ENCODE measurements at regions not wholly inside any gene's neighbourhood (a gene's known extent, or its start where the extent isn't known, plus 50 kb on each side); places are given as distances from the start of the nearest gene placed in this dataset.

DNA sequence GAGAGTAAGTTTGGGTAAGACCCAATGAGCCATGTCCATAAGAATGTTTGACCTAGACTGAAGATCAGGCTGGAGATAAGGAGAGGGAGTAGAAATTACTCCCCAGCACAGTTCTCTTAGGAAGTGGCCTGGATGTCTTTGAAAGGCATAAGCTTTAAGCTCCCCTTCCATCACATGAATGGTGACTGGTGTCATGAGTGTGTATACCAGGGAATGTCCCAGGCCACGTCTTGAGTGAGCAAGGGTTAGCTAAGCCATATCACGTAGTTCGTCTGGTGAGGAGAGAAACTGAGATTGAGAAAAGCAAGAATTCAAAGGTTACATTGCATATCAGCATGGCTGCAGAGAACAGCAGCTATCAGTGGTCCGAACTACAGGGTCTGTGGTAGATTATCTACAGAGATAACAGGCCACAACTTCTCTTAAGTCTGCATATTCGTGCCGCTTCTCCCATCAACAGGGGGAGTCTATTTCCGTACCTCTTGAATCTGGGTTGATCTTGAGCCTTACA lies 60.1 kb upstream of the BMP2 start:
- DNase-seq (ENCODE audit: low read depth, low spot score) = no peak
- H3K9me3 ChIP-seq (ENCODE audit: control insufficient read depth, insufficient read depth, low read length) = no peaks in the 10 kb centered on the region
- H3K27ac ChIP-seq (ENCODE audit: low read depth, low read length) = no peak overlapping the region
- no peak for TF ChIP-seq CTCF (IDR thresholded peaks at IDR 0.05; ENCODE audit: low read depth, low read length)
- no peak overlapping the region for H3K4me3 ChIP-seq (ENCODE audit: low read depth, low read length)
- H3K27me3 ChIP-seq (ENCODE audit: control insufficient read depth, insufficient read depth, low read length) = no peaks in the 10 kb centered on the region
- POLR2A ChIA-PET = interaction anchor here (0.9 kb wide), 1 partner anchor 174 kb away, joined by 6 read pairs; no protein-coding TSS in a partner anchor
- CTCF ChIA-PET = interaction anchor here (1.3 to 2.1 kb wide), 2 partner anchors 11 to 14 kb away, joined by 4 to 10 read pairs; no protein-coding TSS in a partner anchor

GRCh38 chr20:6705926-6706548 lies 61.4 kb upstream of the BMP2 start:
- no peak for TF ChIP-seq CTCF (IDR thresholded peaks at IDR 0.05; ENCODE audit: low read depth, low read length)
- Histone ChIP-seq H3K4me3 (ENCODE audit: low read depth, low read length) (no peak overlapping the region), H3K9me3 (ENCODE audit: control insufficient read depth, insufficient read depth, low read length) (no peaks in the 10 kb centered on the region), H3K27me3 (ENCODE audit: control insufficient read depth, insufficient read depth, low read length) (no peaks in the 10 kb centered on the region), H3K27ac (ENCODE audit: low read depth, low read length) (no peak overlapping the region)
- no peak for DNase-seq (ENCODE audit: low read depth, low spot score)
- ChIA-PET POLR2A (no interaction called here), CTCF (no interaction called here)

- Histone ChIP-seq H3K27ac (ENCODE audit: low read depth, low read length) (no peak overlapping the region), H3K9me3 (ENCODE audit: control insufficient read depth, insufficient read depth, low read length) (no peaks in the 10 kb centered on the region), H3K4me3 (ENCODE audit: low read depth, low read length) (no peak overlapping the region), H3K27me3 (ENCODE audit: control insufficient read depth, insufficient read depth, low read length) (no peaks in the 10 kb centered on the region)
- ChIA-PET CTCF (no interaction called here), POLR2A (no interaction called here)
- no peak for TF ChIP-seq CTCF (IDR thresholded peaks at IDR 0.05; ENCODE audit: low read depth, low read length)
- DNase-seq (ENCODE audit: low read depth, low spot score) = no peak
Observed at GRCh38 chr20:6705106-6705766, 62.2 kb upstream of the BMP2 start.

GRCh38 chr20:6704132-6704861 lies 63.2 kb upstream of the BMP2 start:
- Histone ChIP-seq H3K9me3 (ENCODE audit: control insufficient read depth, insufficient read depth, low read length) (no peaks in the 10 kb centered on the region), H3K4me3 (ENCODE audit: low read depth, low read length) (no peak overlapping the region), H3K27me3 (ENCODE audit: control insufficient read depth, insufficient read depth, low read length) (no peaks in the 10 kb centered on the region), H3K27ac (ENCODE audit: low read depth, low read length) (peak overlapping the region; percentile 47)
- TF ChIP-seq CTCF (IDR thresholded peaks at IDR 0.05; ENCODE audit: low read depth, low read length) = no peak
- POLR2A ChIA-PET = no interaction called here
- peak; percentile 21 for DNase-seq (ENCODE audit: low read depth, low spot score)
- CTCF ChIA-PET = interaction anchor here (0.9 kb wide), 1 partner anchor 170 kb away, joined by 4 read pairs; no protein-coding TSS in a partner anchor

DNA sequence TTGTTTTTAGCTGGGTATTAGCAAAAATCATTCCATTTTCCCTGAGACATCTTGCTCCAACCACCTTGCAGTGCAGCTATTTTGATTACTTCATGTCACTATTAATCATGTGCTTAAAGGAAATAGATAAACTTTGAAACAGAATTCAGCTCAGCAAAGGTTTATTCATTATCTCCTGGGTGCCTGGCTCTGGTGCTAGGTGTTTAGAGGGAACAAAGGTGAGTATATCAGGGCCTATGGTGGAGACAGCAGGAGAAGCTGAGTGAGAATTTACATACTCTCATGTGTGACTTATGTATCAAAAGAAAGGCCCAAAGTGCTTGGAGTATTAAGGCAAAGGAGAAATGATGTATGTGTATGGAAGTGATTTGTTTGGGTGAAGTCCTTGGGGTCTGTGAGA lies 63.8 kb upstream of the BMP2 start:
- no peak overlapping the region for H3K4me3 ChIP-seq (ENCODE audit: low read depth, low read length)
- TF ChIP-seq CTCF (IDR thresholded peaks at IDR 0.05; ENCODE audit: low read depth, low read length) = no peak
- no peak for DNase-seq (ENCODE audit: low read depth, low spot score)
- H3K9me3 ChIP-seq (ENCODE audit: control insufficient read depth, insufficient read depth, low read length) = no peaks in the 10 kb centered on the region
- ChIA-PET POLR2A (no interaction called here), CTCF (no interaction called here)
- peak overlapping the region; percentile 47 for H3K27ac ChIP-seq (ENCODE audit: low read depth, low read length)
- no peaks in the 10 kb centered on the region for H3K27me3 ChIP-seq (ENCODE audit: control insufficient read depth, insufficient read depth, low read length)

Data from AG04450 (cell line).